Epithelial cell of esophagus (primary cell): ENCODE measurements at regions not wholly inside any gene's neighbourhood (a gene's known extent, or its start where the extent isn't known, plus 50 kb on each side); places are given as distances from the start of the nearest gene placed in this dataset.
A peak's percentile ranks its signal among the peaks of the same experiment; 100 is the strongest.

ENCODE experiments used
- DNase-seq: peaks from one replicate; pipeline ENCODE4 v3.0.0; 2010; ENCODE audit warnings: low read depth
- H3K4me3 ChIP-seq: 2 replicates; pipeline ENCODE4 v1.5.1; 2011; ENCODE audit warnings: mild to moderate bottlenecking, low read length, control low read depth
- CTCF ChIP-seq: IDR thresholded peaks from 2 replicates; pipeline ENCODE4 v1.5.1; 2011; ENCODE audit warnings: low read depth, mild to moderate bottlenecking, low read length, control low read depth, inconsistent platforms; ENCODE audit not compliant: insufficient read depth; ENCODE audit errors: missing control alignments

GRCh38 chr7:17557251-17557671 is 258.8 kb downstream of the AHR start:
- no peak overlapping the region for H3K4me3 ChIP-seq
- peak; percentile 66 for DNase-seq
- no peak for TF ChIP-seq CTCF

GRCh38 chr7:17558135-17558534 is 259.7 kb downstream of the AHR start:
- peak; percentile 10 for DNase-seq
- no peak overlapping the region for H3K4me3 ChIP-seq
- no peak for TF ChIP-seq CTCF

GRCh38 chr7:17558558-17559332 is 260.3 kb downstream of the AHR start:
- no peak for TF ChIP-seq CTCF
- peak; percentile 67 for DNase-seq

GRCh38 chr7:17559388-17559787 is 260.9 kb downstream of the AHR start:
- no peak overlapping the region for H3K4me3 ChIP-seq
- DNase-seq: peak; percentile 91
- TF ChIP-seq CTCF: no peak

More at GRCh38 chr7:17558558-17559332, 260.3 kb downstream of the AHR start:
- H3K4me3 ChIP-seq: no peak overlapping the region

- no peak overlapping the region for H3K4me3 ChIP-seq
- TF ChIP-seq CTCF: no peak
- DNase-seq: peak; percentile 95
Measured at GRCh38 chr7:17560516-17560915, 262.1 kb downstream of the AHR start.

GRCh38 chr7:17560966-17561365 is 262.5 kb downstream of the AHR start:
- TF ChIP-seq CTCF: no peak
- peak; percentile 70 for DNase-seq
- H3K4me3 ChIP-seq: no peak overlapping the region
